ENCODE measurements at regions not wholly inside any gene's neighbourhood (a gene's known extent, or its start where the extent isn't known, plus 50 kb on each side); places are given as distances from the start of the nearest gene placed in this dataset.
"Not testable (repeated sequence)": the region's sequence is repeated elsewhere in the genome, so short reads cannot be mapped to it uniquely, and the experiment has no call there.

- intact Hi-C loops (cut with micrococcal nuclease): no loop called here
- H3K4me1 Mint-ChIP-seq (ENCODE audit: low read depth): no peaks in the 10 kb centered on the region
- H3K9me3 Mint-ChIP-seq: peaks cover 14% of the 10 kb centered on the region
- H3K27ac Mint-ChIP-seq: no peak overlapping the region
- H3K4me3 Mint-ChIP-seq: no peak overlapping the region
- H3K27me3 Mint-ChIP-seq: no peaks in the 10 kb centered on the region
- no peak for DNase-seq
- no peaks in the 10 kb centered on the region for H3K36me3 Mint-ChIP-seq
- ChIA-PET CTCF (no interaction called here), POLR2A (no interaction called here)
Measured at GRCh38 chr7:4319280-4319679, 362.8 kb upstream of the FOXK1 start.

GRCh38 chr7:4325732-4326131 lies 356.4 kb upstream of the FOXK1 start:
- H3K4me1 Mint-ChIP-seq (ENCODE audit: low read depth): no peaks in the 10 kb centered on the region
- CTCF ChIA-PET: no interaction called here
- H3K27me3 Mint-ChIP-seq: peaks cover 4% of the 10 kb centered on the region
- H3K27ac Mint-ChIP-seq: no peak overlapping the region
- no peaks in the 10 kb centered on the region for H3K36me3 Mint-ChIP-seq
- POLR2A ChIA-PET: no interaction called here
- DNase-seq: no peak
- peaks cover 2% of the 10 kb centered on the region for H3K9me3 Mint-ChIP-seq
- intact Hi-C loops (cut with micrococcal nuclease): no loop called here
- H3K4me3 Mint-ChIP-seq: no peak overlapping the region

GRCh38 chr7:4331711-4332110 lies 350.4 kb upstream of the FOXK1 start:
- no peaks in the 10 kb centered on the region for H3K9me3 Mint-ChIP-seq
- H3K27ac Mint-ChIP-seq: no peak overlapping the region
- H3K4me1 Mint-ChIP-seq (ENCODE audit: low read depth): no peaks in the 10 kb centered on the region
- ChIA-PET CTCF (no interaction called here), POLR2A (no interaction called here)
- DNase-seq: no peak
- peaks cover 6% of the 10 kb centered on the region for H3K27me3 Mint-ChIP-seq
- no peak overlapping the region for H3K4me3 Mint-ChIP-seq
- intact Hi-C loops (cut with micrococcal nuclease): no loop called here
- H3K36me3 Mint-ChIP-seq: no peaks in the 10 kb centered on the region

DNA sequence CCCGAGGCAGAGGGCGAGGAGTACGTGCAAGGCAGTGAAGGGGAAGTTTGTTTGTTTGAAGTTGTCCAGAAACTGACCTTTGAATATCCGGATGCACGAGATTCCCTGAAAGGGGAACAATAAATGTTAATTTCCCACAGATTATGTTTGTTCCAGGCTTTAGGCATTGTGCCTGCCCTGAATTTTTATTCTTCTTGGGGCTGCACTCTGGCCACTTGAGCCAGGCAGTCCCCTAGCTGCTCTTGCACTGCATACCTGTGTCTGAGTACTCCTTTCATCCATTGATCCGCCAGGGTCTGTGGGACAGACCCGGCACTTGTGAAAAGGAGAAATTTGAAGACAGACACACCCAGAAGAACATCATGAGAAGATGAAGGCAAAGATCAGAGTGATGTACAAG lies 343.5 kb upstream of the FOXK1 start:
- Mint-ChIP-seq H3K9me3 (peaks cover 5% of the 10 kb centered on the region), H3K4me1 (ENCODE audit: low read depth) (no peaks in the 10 kb centered on the region), H3K27ac (no peak overlapping the region), H3K36me3 (no peaks in the 10 kb centered on the region), H3K4me3 (no peak overlapping the region), H3K27me3 (peaks cover 3% of the 10 kb centered on the region)
- ChIA-PET CTCF (no interaction called here), POLR2A (no interaction called here)
- DNase-seq: no peak
- intact Hi-C loops (cut with micrococcal nuclease): no loop called here

- Mint-ChIP-seq H3K4me3 (no peak overlapping the region), H3K27ac (no peak overlapping the region), H3K36me3 (no peaks in the 10 kb centered on the region), H3K9me3 (peaks cover 21% of the 10 kb centered on the region), H3K4me1 (ENCODE audit: low read depth) (no peaks in the 10 kb centered on the region), H3K27me3 (peaks cover 3% of the 10 kb centered on the region)
- intact Hi-C loops (cut with micrococcal nuclease): no loop called here
- ChIA-PET POLR2A (no interaction called here), CTCF (no interaction called here)
- DNase-seq: no peak
Measured at GRCh38 chr7:4343272-4344247, 338.5 kb upstream of the FOXK1 start.

DNA sequence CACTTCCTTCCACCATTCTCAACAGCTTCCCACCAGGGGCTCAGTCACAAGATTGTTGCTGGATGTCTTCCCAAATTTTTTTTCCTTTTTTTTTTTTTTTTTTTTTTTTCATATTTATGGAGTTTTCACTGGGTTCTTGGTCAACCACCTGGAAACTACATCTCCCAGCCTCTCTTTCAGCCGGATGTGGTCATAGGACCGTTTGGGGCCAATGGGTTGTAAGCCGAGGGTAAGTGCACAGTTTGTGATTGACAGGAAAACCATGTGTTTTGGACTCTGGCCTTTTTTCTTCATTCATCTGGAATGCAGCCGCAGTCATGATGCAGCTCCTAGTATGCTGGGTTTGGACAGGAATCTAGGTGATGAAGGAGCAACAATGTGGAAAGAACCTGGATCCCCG lies 337.1 kb upstream of the FOXK1 start:
- Mint-ChIP-seq H3K4me3 (no peak overlapping the region), H3K36me3 (no peaks in the 10 kb centered on the region), H3K27me3 (peaks cover 3% of the 10 kb centered on the region), H3K4me1 (ENCODE audit: low read depth) (no peaks in the 10 kb centered on the region), H3K27ac (no peak overlapping the region), H3K9me3 (peaks cover 21% of the 10 kb centered on the region)
- intact Hi-C loops (cut with micrococcal nuclease): no loop called here
- no peak for DNase-seq
- POLR2A ChIA-PET: no interaction called here
- CTCF ChIA-PET: no interaction called here

GRCh38 chr7:4352069-4352468 lies 330.0 kb upstream of the FOXK1 start:
- Mint-ChIP-seq H3K27ac (no peak overlapping the region), H3K36me3 (no peaks in the 10 kb centered on the region), H3K4me3 (no peak overlapping the region), H3K9me3 (peaks cover 2% of the 10 kb centered on the region), H3K27me3 (peaks cover 3% of the 10 kb centered on the region), H3K4me1 (ENCODE audit: low read depth) (no peaks in the 10 kb centered on the region)
- CTCF ChIA-PET: no interaction called here
- intact Hi-C loops (cut with micrococcal nuclease): no loop called here
- DNase-seq: no peak
- POLR2A ChIA-PET: no interaction called here

DNA sequence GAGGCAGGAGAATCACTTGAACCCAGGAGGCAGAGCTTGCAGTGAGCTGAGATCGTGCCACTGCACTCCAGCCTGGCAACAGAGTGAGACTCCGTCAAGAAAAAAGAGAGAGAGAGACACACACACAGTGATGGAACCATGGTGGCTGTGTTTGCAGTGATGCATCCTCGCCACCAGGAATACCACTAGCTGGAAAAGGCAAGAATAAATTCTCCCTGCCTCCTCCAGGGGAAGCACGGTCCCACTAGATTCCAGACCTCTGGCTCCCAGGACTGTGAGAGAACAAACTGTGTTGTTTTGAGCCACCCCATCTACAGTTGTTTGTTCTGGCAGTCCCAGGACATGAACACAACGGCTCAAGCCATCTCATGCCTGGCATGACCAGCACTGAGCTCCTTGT lies 320.3 kb upstream of the FOXK1 start:
- CTCF ChIA-PET: no interaction called here

DNA sequence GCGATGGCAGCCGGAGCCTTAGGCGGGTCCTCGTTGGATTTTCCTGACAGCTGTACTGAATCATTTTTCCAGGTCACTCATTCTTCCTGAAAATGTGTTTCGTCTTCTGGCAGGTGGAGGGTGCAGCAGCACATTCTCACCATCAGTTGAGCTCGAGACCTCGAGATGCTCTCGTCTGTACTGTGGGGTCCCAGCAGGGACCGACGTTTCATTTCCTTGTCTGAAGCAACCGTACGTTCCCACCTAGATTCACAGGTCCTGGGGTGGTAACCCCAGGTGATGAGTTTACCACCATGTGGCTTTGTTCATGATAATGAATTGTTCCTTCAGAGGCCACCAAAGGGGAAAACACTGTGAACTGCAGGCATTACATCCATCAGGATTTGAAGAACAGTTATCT lies 298.5 kb upstream of the FOXK1 start:
- POLR2A ChIA-PET: no interaction called here
- no peaks in the 10 kb centered on the region for H3K36me3 Mint-ChIP-seq
- peaks cover 6% of the 10 kb centered on the region for H3K9me3 Mint-ChIP-seq
- H3K27me3 Mint-ChIP-seq: peaks cover 4% of the 10 kb centered on the region
- CTCF ChIA-PET: no interaction called here
- no peak overlapping the region for H3K4me3 Mint-ChIP-seq
- H3K27ac Mint-ChIP-seq: no peak overlapping the region
- intact Hi-C loops (cut with micrococcal nuclease): no loop called here
- no peak for DNase-seq
- no peaks in the 10 kb centered on the region for H3K4me1 Mint-ChIP-seq (ENCODE audit: low read depth)

More for the DNA sequence above, 320.3 kb upstream of the FOXK1 start:
- Mint-ChIP-seq H3K4me1 (ENCODE audit: low read depth) (no peaks in the 10 kb centered on the region), H3K9me3 (no peaks in the 10 kb centered on the region), H3K36me3 (no peaks in the 10 kb centered on the region), H3K4me3 (no peak overlapping the region), H3K27me3 (no peaks in the 10 kb centered on the region), H3K27ac (no peak overlapping the region)
- POLR2A ChIA-PET: no interaction called here
- DNase-seq: no peak
- intact Hi-C loops (cut with micrococcal nuclease): no loop called here

DNA sequence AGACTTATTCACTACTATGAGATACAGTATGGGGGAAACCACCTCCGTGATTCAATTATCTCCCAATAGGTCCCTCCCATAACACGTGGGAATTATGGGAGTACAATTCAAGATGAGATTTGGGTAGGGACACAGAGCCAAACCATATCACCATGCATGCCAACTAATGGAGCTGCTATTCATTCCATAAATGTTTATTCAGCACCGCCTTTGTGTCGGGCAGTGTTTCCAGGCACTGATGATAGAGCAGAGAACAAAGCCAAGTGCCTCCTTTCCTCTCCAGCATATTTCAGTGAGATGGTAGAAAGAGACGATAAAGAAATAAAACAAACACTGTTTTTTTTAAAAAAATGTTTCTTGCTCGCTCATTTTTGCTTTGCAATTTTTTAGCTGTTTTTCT lies 295.9 kb upstream of the FOXK1 start:
- no peak overlapping the region for H3K27ac Mint-ChIP-seq
- intact Hi-C loops (cut with micrococcal nuclease): no loop called here
- H3K27me3 Mint-ChIP-seq: peaks cover 4% of the 10 kb centered on the region
- no peaks in the 10 kb centered on the region for H3K4me1 Mint-ChIP-seq (ENCODE audit: low read depth)
- DNase-seq: no peak
- H3K4me3 Mint-ChIP-seq: no peak overlapping the region
- peaks cover 3% of the 10 kb centered on the region for H3K9me3 Mint-ChIP-seq
- ChIA-PET POLR2A (no interaction called here), CTCF (no interaction called here)
- peaks cover under 1% of the 10 kb centered on the region for H3K36me3 Mint-ChIP-seq

DNA sequence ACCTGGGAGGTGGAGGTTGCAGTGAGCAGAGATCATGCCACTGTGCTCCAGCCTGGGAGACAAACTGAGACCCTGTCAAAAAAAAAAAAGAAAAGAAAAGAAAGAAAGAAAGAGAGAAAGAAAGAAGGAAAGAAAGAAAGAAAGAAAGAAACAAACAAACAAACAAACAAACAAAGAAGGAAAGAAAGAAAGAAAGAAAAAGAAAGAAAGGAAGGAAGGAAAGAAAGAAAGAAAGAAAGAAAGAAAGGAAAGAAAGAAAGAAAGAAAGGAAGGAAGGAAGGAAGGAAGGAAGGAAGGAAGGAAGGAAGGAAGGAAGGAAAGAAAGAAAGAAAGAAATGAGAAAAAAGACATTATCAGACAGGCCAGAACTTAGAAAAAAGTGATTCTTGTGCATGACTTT lies 291.0 kb upstream of the FOXK1 start:
- DNase-seq; intact Hi-C loops (cut with micrococcal nuclease); CTCF ChIA-PET; POLR2A ChIA-PET; H3K27me3 Mint-ChIP-seq; H3K36me3 Mint-ChIP-seq; H3K27ac Mint-ChIP-seq; H3K4me3 Mint-ChIP-seq; H3K4me1 Mint-ChIP-seq (ENCODE audit: low read depth): not testable (repeated sequence)
- peaks cover 14% of the 10 kb centered on the region for H3K9me3 Mint-ChIP-seq

DNA sequence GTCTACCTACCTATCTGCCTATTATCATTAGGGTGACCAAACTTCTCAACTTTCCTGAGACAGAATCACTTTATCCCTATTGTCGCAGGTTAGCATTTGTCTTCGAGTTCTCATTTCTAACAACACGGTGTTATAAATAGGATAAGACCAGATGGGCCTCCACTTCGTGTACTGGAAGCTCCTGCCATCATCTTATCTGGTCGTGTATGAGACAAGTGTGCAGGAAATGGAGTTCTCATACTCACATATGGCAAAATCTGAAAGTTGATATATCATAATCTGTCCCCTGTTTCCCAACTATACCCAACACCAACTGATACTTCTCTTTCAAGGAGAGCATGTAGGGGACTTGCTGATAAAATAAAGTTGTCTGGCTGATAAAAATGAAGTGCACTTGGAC lies 287.4 kb upstream of the FOXK1 start:
- no peak for DNase-seq
- H3K27me3 Mint-ChIP-seq: peaks cover 12% of the 10 kb centered on the region
- H3K4me1 Mint-ChIP-seq (ENCODE audit: low read depth): no peaks in the 10 kb centered on the region
- CTCF ChIA-PET: no interaction called here
- H3K9me3 Mint-ChIP-seq: peaks cover 11% of the 10 kb centered on the region
- no peak overlapping the region for H3K4me3 Mint-ChIP-seq
- no peak overlapping the region for H3K27ac Mint-ChIP-seq
- intact Hi-C loops (cut with micrococcal nuclease): no loop called here
- POLR2A ChIA-PET: no interaction called here
- H3K36me3 Mint-ChIP-seq: peaks cover 2% of the 10 kb centered on the region

GRCh38 chr7:4399121-4399520 lies 283.0 kb upstream of the FOXK1 start:
- H3K9me3 Mint-ChIP-seq: peaks cover 21% of the 10 kb centered on the region
- no peaks in the 10 kb centered on the region for H3K4me1 Mint-ChIP-seq (ENCODE audit: low read depth)
- H3K36me3 Mint-ChIP-seq: no peaks in the 10 kb centered on the region
- no peak overlapping the region for H3K27ac Mint-ChIP-seq
- no peak for DNase-seq
- no peak overlapping the region for H3K4me3 Mint-ChIP-seq
- ChIA-PET POLR2A (no interaction called here), CTCF (no interaction called here)
- intact Hi-C loops (cut with micrococcal nuclease): no loop called here
- H3K27me3 Mint-ChIP-seq: peaks cover 10% of the 10 kb centered on the region
